ENCODE measurements at regions not wholly inside any gene's neighbourhood (a gene's known extent, or its start where the extent isn't known, plus 50 kb on each side); places are given as distances from the start of the nearest gene placed in this dataset.
A peak's percentile ranks its signal among the peaks of the same experiment; 100 is the strongest.

- Histone ChIP-seq H3K23ac (ENCODE audit: low read length in 2 of 2) (no peak overlapping the region), H3K9ac (ENCODE audit: low read length) (no peak overlapping the region), H3K79me1 (replicated peaks; ENCODE audit: low read length, poor library complexity, severe bottlenecking) (no peaks in the 10 kb centered on the region), H4K8ac (ENCODE audit: low read length) (no peak overlapping the region), H2BK5ac (ENCODE audit: low read depth, low read length, poor library complexity, severe bottlenecking) (no peak overlapping the region), H3K18ac (ENCODE audit: low read depth in 1 of 2, low read length in 2 of 2) (no peak overlapping the region), H2AK5ac (ENCODE audit: low read length, severe bottlenecking) (no peak overlapping the region), H2BK120ac (ENCODE audit: low read depth, low read length) (no peak overlapping the region), H3K9me3 (ENCODE audit: control insufficient read depth, low read length) (peaks cover 4% of the 10 kb centered on the region), H3K4me3 (ENCODE audit: insufficient read depth in 1 of 2, low read depth in 1 of 2, low read length in 2 of 2) (no peak overlapping the region), H3K4me2 (ENCODE audit: low read length, poor library complexity, severe bottlenecking) (no peak overlapping the region), H3K4ac (ENCODE audit: low read depth in 1 of 2, low read length in 2 of 2) (no peak overlapping the region), H2BK15ac (ENCODE audit: low read depth, poor library complexity, severe bottlenecking) (no peak overlapping the region), H4K91ac (ENCODE audit: low read length) (no peak overlapping the region), H3K4me1 (ENCODE audit: control insufficient read depth, insufficient read depth, low read depth, low read length) (no peaks in the 10 kb centered on the region), H2BK12ac (ENCODE audit: low read length in 2 of 2) (no peak overlapping the region), H3K27me3 (ENCODE audit: control insufficient read depth in 1 of 2, insufficient read depth in 1 of 2, low read length in 2 of 2) (no peaks in the 10 kb centered on the region), H2AFZ (ENCODE audit: low read depth, low read length) (no peak overlapping the region), H3K36me3 (ENCODE audit: control insufficient read depth in 1 of 2, insufficient read depth in 2 of 2, low read depth in 1 of 2, low read length in 2 of 2) (no peaks in the 10 kb centered on the region), H3K14ac (ENCODE audit: low read length in 2 of 2) (no peak overlapping the region), H3K27ac (ENCODE audit: low read length, poor library complexity, severe bottlenecking) (no peak overlapping the region)
- 93% methylated on average over 2 of the region's 4 CpGs for WGBS
- no peak for DNase-seq
Observed at GRCh38 chr2:146003337-146003736, 1483.4 kb upstream of the ZEB2 start.

GRCh38 chr2:145994910-145995309, 1475.0 kb upstream of the ZEB2 start:
- no peak overlapping the region for H3K27ac ChIP-seq (ENCODE audit: low read length, poor library complexity, severe bottlenecking)
- no peak overlapping the region for H3K4ac ChIP-seq (ENCODE audit: low read depth in 1 of 2, low read length in 2 of 2)
- no peak overlapping the region for H4K8ac ChIP-seq (ENCODE audit: low read length)
- H3K9ac ChIP-seq (ENCODE audit: low read length) = no peak overlapping the region
- no peak overlapping the region for H2BK120ac ChIP-seq (ENCODE audit: low read depth, low read length)
- H3K79me1 ChIP-seq (replicated peaks; ENCODE audit: low read length, poor library complexity, severe bottlenecking) = no peaks in the 10 kb centered on the region
- H2BK15ac ChIP-seq (ENCODE audit: low read depth, poor library complexity, severe bottlenecking) = no peak overlapping the region
- H3K18ac ChIP-seq (ENCODE audit: low read depth in 1 of 2, low read length in 2 of 2) = no peak overlapping the region
- H2BK12ac ChIP-seq (ENCODE audit: low read length in 2 of 2) = no peak overlapping the region
- no peak overlapping the region for H4K91ac ChIP-seq (ENCODE audit: low read length)
- peak; percentile 7 for DNase-seq
- H3K4me2 ChIP-seq (ENCODE audit: low read length, poor library complexity, severe bottlenecking) = no peak overlapping the region
- H3K27me3 ChIP-seq (ENCODE audit: control insufficient read depth in 1 of 2, insufficient read depth in 1 of 2, low read length in 2 of 2) = no peaks in the 10 kb centered on the region
- no peak overlapping the region for H3K23ac ChIP-seq (ENCODE audit: low read length in 2 of 2)
- no peak overlapping the region for H3K4me3 ChIP-seq (ENCODE audit: insufficient read depth in 1 of 2, low read depth in 1 of 2, low read length in 2 of 2)
- H2BK5ac ChIP-seq (ENCODE audit: low read depth, low read length, poor library complexity, severe bottlenecking) = no peak overlapping the region
- H3K36me3 ChIP-seq (ENCODE audit: control insufficient read depth in 1 of 2, insufficient read depth in 2 of 2, low read depth in 1 of 2, low read length in 2 of 2) = no peaks in the 10 kb centered on the region
- H2AFZ ChIP-seq (ENCODE audit: low read depth, low read length) = no peak overlapping the region
- H2AK5ac ChIP-seq (ENCODE audit: low read length, severe bottlenecking) = no peak overlapping the region
- H3K9me3 ChIP-seq (ENCODE audit: control insufficient read depth, low read length) = peaks cover 31% of the 10 kb centered on the region
- no peak overlapping the region for H3K14ac ChIP-seq (ENCODE audit: low read length in 2 of 2)
- no peaks in the 10 kb centered on the region for H3K4me1 ChIP-seq (ENCODE audit: control insufficient read depth, insufficient read depth, low read depth, low read length)

GRCh38 chr2:145992572-145992971, 1472.7 kb upstream of the ZEB2 start:
- H4K91ac ChIP-seq (ENCODE audit: low read length) = no peak overlapping the region
- H3K9me3 ChIP-seq (ENCODE audit: control insufficient read depth, low read length) = peaks cover 28% of the 10 kb centered on the region
- no peak overlapping the region for H4K8ac ChIP-seq (ENCODE audit: low read length)
- H2BK120ac ChIP-seq (ENCODE audit: low read depth, low read length) = no peak overlapping the region
- no peak for DNase-seq
- no peak overlapping the region for H3K23ac ChIP-seq (ENCODE audit: low read length in 2 of 2)
- no peak overlapping the region for H3K4ac ChIP-seq (ENCODE audit: low read depth in 1 of 2, low read length in 2 of 2)
- no peaks in the 10 kb centered on the region for H3K36me3 ChIP-seq (ENCODE audit: control insufficient read depth in 1 of 2, insufficient read depth in 2 of 2, low read depth in 1 of 2, low read length in 2 of 2)
- H3K4me2 ChIP-seq (ENCODE audit: low read length, poor library complexity, severe bottlenecking) = no peak overlapping the region
- no peak overlapping the region for H2BK15ac ChIP-seq (ENCODE audit: low read depth, poor library complexity, severe bottlenecking)
- H3K14ac ChIP-seq (ENCODE audit: low read length in 2 of 2) = no peak overlapping the region
- H2AFZ ChIP-seq (ENCODE audit: low read depth, low read length) = no peak overlapping the region
- no peak overlapping the region for H2BK12ac ChIP-seq (ENCODE audit: low read length in 2 of 2)
- H3K4me3 ChIP-seq (ENCODE audit: insufficient read depth in 1 of 2, low read depth in 1 of 2, low read length in 2 of 2) = no peak overlapping the region
- no peak overlapping the region for H2BK5ac ChIP-seq (ENCODE audit: low read depth, low read length, poor library complexity, severe bottlenecking)
- WGBS = 98% methylated on average over 2 of the region's 3 CpGs
- H3K27me3 ChIP-seq (ENCODE audit: control insufficient read depth in 1 of 2, insufficient read depth in 1 of 2, low read length in 2 of 2) = no peaks in the 10 kb centered on the region
- no peak overlapping the region for H3K9ac ChIP-seq (ENCODE audit: low read length)
- H3K27ac ChIP-seq (ENCODE audit: low read length, poor library complexity, severe bottlenecking) = no peak overlapping the region
- no peaks in the 10 kb centered on the region for H3K79me1 ChIP-seq (replicated peaks; ENCODE audit: low read length, poor library complexity, severe bottlenecking)
- H3K18ac ChIP-seq (ENCODE audit: low read depth in 1 of 2, low read length in 2 of 2) = no peak overlapping the region
- no peak overlapping the region for H2AK5ac ChIP-seq (ENCODE audit: low read length, severe bottlenecking)
- no peaks in the 10 kb centered on the region for H3K4me1 ChIP-seq (ENCODE audit: control insufficient read depth, insufficient read depth, low read depth, low read length)

GRCh38 chr2:145987793-145988192, 1467.9 kb upstream of the ZEB2 start:
- 93% methylated on average over 2 of the region's 2 CpGs for WGBS
- Histone ChIP-seq H3K23ac (ENCODE audit: low read length in 2 of 2) (no peak overlapping the region), H2BK12ac (ENCODE audit: low read length in 2 of 2) (no peak overlapping the region), H3K4me3 (ENCODE audit: insufficient read depth in 1 of 2, low read depth in 1 of 2, low read length in 2 of 2) (no peak overlapping the region), H3K18ac (ENCODE audit: low read depth in 1 of 2, low read length in 2 of 2) (no peak overlapping the region), H4K8ac (ENCODE audit: low read length) (no peak overlapping the region), H3K9ac (ENCODE audit: low read length) (no peak overlapping the region), H3K79me1 (replicated peaks; ENCODE audit: low read length, poor library complexity, severe bottlenecking) (no peaks in the 10 kb centered on the region), H3K4me1 (ENCODE audit: control insufficient read depth, insufficient read depth, low read depth, low read length) (no peaks in the 10 kb centered on the region), H4K91ac (ENCODE audit: low read length) (no peak overlapping the region), H2AFZ (ENCODE audit: low read depth, low read length) (no peak overlapping the region), H3K4ac (ENCODE audit: low read depth in 1 of 2, low read length in 2 of 2) (no peak overlapping the region), H3K4me2 (ENCODE audit: low read length, poor library complexity, severe bottlenecking) (no peak overlapping the region), H3K27me3 (ENCODE audit: control insufficient read depth in 1 of 2, insufficient read depth in 1 of 2, low read length in 2 of 2) (no peaks in the 10 kb centered on the region), H2BK5ac (ENCODE audit: low read depth, low read length, poor library complexity, severe bottlenecking) (no peak overlapping the region), H3K9me3 (ENCODE audit: control insufficient read depth, low read length) (peaks cover 1% of the 10 kb centered on the region), H3K36me3 (ENCODE audit: control insufficient read depth in 1 of 2, insufficient read depth in 2 of 2, low read depth in 1 of 2, low read length in 2 of 2) (no peaks in the 10 kb centered on the region), H2AK5ac (ENCODE audit: low read length, severe bottlenecking) (no peak overlapping the region), H3K14ac (ENCODE audit: low read length in 2 of 2) (no peak overlapping the region), H2BK120ac (ENCODE audit: low read depth, low read length) (no peak overlapping the region), H2BK15ac (ENCODE audit: low read depth, poor library complexity, severe bottlenecking) (no peak overlapping the region), H3K27ac (ENCODE audit: low read length, poor library complexity, severe bottlenecking) (no peak overlapping the region)
- DNase-seq = no peak
